GM19324 (cell line): ENCODE measurements at regions not wholly inside any gene's neighbourhood (a gene's known extent, or its start where the extent isn't known, plus 50 kb on each side); places are given as distances from the start of the nearest gene placed in this dataset.
A peak's percentile ranks its signal among the peaks of the same experiment; 100 is the strongest.

Experiments
- ATAC-seq: cut with Tn5 transposase; IDR thresholded peaks from one replicate; pipeline ENCODE4 v1.9.1; 2021; ENCODE audit warnings: mild to moderate bottlenecking, moderate library complexity; ENCODE audit not compliant: unreplicated experiment, low FRiP score

DNA sequence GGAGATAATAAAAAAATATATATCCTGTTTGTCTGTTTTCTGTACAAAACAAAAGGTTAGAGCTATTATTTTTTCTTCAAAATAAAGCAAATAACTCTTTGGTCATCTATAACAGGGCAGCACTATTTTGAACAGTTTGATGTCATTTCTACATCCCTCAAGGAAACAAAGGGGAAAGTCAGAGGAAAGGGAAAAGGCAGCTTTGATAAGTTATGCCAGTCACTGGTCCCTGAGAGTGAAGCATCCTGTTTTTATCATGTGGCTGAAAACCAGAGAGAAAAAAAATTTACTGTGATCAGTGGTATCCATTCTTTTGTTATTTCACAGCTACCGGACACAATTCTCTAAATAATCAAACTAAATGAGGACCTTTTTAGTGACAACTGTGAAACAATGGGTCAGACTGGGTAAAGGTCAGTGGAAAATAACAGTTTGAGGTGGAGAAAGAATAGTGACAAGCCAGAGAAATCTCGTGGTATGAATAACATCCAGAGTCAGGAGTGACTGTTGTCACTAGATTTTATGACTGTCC, 356.0 kb downstream of the HDGFL1 start:
- no peak for ATAC-seq

DNA sequence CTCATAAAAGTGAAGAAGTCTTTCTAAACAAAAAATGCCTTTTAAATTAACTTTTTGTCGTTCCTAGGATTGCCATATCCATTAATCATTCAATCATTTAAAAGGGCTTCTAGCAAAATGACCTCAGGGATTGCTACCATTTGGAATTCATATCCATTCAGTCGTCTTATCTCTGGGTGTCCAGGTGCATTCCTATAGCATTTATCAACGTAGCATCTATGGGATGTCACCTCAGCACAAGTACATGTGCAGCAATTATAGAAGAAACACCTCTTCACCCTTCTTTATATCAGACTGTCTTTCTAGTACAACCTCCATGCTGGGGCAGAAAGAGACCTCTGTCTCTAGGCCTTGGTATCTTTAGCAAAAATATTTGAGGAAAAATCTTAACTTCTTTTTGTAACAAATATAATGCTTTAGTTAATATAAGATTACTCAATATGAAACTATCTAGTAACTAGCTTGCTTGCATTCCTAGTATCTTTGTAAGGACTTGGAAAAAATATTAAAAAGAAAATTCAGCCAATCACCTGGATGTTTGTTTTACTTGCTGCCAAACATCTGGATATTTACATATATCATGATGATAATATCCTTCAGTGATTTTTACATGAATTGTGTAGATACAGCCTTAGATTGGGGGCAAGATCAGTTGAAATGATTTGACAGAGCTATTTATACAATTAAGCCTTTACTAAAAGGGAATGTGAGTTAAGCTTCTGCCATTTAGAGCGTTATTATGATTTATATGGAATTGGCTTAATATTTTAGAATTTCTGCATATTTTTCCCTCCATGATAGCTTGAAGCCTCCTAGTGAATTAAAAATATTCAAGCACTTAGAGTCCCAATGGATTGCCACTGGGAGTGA, 356.8 kb downstream of the HDGFL1 start:
- no peak for ATAC-seq

DNA sequence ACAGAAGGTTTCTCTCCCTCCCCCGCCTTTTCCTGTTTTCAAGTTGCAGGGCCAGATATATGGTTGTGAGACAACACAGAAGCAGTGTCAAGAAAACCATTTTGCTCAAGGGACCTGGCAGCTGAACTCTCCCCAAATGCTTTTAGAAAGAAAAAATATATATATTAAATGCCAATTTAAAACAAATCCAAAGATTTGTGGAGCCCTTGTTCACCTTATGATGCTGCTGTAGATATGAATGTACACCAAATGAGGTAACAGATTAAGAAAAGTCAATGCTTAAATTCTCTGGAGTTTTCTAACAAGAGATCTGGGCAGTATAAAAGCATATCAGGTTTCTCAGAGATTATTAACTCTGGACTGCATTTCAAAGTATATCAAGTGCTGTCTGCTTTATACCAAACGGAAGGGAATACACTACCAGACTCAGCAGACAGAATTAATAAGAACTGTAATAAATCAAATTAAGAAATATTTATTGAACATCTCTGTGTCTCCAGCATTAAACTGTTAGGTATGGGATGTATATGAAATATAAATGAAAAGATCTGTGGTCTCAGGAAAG, 357.5 kb downstream of the HDGFL1 start:
- no peak for ATAC-seq

DNA sequence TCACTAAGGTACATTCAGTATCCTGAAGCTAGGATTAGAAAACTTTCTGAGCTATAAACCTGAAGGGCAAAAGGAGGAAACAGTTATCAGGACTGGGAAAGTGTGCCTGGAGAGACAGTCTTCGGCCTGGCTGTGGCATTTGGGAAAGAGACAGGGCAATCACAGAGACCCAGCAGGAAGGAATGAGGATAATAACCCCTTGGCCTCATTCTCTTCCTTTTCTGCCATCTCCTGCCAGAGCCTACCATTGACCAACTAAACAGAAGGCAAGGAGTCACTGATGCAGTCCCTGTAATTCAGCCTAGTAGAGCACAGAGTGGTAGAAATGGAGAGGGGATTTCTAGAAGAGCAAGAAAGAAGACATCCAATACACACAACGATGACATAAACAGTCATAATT, 359.4 kb downstream of the HDGFL1 start:
- no peak for ATAC-seq

DNA sequence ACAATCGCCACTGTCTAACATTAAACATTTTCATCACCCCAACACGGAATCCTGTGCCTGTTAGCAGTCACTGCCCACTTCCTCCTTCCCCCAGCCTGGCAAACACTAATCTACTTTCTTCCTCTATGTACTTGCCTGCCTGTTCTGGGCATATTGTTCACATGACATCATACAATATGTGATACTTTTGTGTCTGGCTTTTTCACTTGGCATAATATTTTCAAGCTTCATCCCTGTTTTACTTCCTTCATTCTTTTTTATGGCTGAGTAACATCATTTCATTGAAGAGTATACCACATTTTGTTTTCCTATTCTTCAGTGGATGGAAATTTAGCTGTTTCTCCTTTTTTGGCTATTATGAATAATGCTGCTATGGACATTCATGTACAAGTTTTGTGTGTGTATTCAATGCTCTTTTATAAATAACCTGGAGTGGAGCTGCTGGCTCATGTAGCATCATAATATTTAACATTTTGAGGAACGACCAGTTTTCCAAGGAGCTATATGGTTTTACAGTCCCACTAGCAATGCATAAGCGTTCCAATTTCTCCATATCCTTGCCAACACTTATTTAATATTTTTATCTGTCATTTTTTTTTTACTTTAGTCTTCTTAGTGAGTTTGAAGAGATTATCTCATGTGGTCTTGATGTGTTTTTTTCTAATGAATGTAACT, 360.1 kb downstream of the HDGFL1 start:
- no peak for ATAC-seq

DNA sequence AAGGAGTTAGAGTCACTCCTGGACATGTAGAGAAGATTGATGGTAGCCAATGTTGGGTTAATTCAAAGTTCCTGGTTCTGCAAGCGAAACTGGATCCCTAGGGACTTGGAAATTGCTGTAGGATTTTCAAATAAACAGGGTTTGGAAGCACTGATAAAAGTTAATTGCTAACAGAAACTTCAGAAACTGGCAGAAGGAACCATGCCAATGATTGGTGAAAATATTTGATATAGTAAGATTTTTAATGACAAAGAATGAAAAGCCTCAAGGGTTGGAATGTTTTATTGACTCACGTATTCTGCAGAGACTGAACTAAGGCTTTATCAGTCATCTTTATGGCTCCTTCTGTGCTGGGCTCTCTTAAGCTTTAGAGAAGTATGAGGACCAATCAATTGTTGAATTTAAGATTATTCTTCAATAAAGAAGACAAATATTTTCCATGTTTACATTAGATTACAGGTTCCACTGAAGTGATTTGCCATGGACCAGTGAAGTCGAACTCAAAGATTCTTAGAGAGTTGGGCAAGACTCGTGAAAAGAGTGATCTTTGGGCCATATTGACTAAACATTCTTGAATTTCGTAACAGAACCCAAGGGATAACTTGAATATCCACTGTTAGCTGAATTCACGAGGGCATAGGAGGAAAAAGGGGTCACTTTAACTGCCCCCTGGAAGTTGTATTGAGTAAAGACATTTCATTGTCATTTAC, 371.4 kb downstream of the HDGFL1 start:
- no peak for ATAC-seq

DNA sequence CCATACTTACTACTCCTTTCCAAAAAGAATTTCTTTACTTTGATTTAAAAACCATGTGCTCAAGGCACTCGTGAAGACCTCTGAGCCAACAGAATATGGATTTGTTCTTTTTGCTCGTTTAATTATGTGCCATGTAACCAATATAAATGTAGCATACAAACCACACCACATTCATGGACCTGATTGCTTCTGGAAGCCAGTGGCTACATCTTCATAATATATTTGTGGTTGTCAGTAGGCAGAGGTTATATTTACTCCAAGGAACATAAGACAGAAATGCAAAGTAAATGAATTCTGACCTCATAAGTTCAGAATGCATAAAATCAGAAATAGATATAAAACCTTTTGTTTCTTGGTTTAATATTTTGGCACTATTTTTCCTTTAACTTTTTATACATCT, 373.0 kb downstream of the HDGFL1 start:
- no peak for ATAC-seq

DNA sequence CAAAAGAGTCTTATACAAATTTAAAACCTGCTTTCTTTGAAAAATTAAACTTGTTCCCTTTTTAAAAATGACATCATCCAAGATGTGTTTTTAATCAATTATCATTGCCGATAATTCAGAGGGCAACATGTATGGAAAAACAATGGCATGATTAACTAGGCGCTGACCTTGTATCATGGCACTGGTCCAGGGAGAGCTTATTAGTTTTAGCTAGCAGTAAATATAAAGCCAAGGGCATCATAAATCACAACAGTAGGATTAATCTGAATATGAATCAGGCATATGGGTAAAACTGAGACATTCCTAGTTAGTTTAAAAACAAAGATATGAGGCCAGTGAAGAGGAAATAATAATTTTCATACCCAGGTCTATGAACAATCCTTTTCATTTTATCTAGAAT, 374.0 kb downstream of the HDGFL1 start:
- no peak for ATAC-seq

DNA sequence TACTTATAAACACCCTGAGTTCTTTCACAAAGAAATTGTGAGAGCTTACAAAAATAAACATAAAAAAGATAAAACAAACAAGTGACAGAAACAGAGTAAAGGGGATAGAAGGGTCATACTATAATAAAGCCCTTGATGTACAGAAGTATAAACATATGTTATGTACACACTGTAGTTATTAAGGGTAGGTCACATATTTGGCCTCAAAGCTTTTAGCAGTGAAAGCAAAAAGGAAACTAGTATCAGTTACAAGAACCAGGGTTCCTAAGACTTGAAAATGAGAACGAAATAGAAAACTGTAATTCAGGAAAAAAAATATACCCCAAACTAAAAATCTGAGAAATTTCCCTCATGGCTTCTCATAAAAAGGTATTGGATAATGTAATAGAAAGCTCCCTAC, 380.6 kb downstream of the HDGFL1 start:
- no peak for ATAC-seq

DNA sequence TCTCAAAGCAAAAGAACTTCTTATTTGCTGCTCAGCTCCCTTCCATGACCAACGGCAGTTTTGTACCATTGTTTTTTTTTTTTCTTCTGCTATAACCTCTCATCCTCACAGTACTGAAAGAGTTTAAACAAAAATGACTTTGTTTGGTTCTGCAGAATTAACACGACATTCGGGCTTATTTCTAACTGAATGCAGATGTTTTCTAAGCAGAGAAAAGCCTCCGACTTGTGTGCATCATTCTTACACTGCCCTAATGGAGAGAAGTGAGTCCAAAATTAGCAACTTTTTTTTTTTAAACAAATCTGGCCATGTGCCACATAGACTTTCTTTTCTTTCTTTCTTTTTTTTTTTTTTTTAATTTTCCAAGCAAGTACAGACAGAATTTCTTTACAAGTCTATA, 382.7 kb downstream of the HDGFL1 start:
- ATAC-seq = no peak

DNA sequence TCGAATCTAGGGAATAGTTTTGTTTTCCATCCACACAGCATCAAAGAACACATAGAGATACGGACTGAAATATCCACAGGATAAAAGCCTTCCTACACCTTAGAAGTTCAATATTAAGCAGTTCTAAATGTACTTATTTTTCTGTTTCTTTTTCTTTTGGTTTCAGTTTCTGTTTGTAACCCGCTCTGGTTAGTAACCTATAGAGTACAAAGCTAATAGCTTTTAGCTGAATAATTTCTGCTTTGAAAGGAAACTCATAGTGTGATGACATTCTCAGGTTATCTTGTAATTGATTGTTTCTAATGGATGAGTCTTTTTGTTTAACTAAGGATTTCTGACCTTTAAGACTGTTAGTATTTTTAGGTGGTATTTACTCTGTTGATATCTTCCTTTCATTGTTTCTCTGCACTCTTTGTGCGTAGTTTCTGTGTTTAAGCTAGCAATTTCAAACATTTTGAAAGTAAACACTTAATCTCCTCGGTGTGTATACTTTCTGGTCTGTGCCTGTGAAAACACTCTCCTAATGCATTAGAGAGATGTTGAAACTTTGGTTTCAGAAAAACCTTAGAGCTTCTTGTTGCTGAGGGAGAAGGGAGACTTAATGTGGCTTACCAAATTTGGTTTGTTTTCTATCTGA, 385.5 kb downstream of the HDGFL1 start:
- no peak for ATAC-seq

DNA sequence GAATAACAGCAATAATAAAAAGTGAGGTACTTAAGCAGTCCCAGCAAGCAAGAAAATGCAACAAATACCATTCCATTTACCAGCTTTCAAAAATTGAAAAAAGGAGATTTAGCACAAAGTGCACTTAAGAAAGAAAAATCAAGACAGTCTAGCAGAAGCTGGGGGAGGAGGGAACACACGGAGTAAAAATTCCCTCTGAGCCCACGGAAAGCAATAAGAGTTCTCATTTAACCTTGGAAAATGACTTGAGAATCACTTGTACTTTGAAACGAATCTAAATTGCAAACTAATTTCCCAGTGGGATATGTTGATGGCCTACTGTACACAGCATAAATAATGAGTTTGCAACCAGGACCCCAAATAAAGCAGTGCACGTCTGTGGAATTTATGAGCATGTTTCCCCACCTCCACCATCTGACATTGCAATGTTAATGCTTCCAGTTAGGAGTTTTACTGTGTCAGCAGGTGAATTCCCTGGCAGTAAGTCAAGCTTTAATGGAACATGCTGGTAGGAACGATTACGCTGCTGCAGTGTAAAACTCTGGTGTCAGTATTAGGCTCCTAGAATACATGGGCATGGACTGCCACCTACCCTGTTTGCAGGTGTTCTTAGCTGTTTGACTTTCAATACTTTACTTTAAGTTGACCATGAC, 386.8 kb downstream of the HDGFL1 start:
- no peak for ATAC-seq

DNA sequence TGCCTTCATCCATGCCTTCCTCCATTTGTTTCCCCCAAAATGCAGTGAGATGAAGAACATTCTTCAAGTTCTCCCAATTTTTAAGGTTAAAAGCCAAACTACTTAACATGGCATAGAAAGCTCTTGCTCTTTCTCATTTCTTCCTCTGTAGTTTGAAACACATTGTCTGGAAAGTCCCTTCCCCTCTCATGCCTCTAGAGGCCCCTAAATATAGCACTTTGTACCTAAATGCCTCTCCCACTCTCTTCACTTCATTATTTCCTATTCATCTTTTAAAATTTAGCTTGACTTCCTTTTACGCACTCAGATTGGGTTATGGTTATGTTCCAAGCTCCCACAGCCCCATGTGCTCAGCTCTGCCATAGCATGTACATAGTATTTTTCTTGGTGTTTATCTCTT, 389.3 kb downstream of the HDGFL1 start:
- peak; percentile 37 for ATAC-seq

DNA sequence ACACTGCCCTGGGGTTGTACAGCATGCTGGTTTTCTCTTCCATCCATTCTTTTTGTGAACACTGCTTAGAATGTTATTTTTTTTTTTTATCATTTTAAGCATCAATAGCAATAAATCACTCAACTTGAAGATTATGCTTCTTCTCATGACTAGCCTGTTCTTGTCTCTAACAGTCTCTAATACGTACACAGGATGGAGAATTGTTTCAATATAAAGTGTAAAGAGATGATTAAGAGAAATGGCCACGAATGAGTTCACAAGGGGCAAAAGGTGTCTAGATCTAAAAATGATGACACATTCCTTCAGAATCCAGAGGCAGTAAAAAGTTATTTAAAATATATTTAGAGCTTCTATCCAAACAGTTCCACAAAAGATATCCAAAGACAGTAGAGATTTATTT, 390.2 kb downstream of the HDGFL1 start:
- no peak for ATAC-seq

DNA sequence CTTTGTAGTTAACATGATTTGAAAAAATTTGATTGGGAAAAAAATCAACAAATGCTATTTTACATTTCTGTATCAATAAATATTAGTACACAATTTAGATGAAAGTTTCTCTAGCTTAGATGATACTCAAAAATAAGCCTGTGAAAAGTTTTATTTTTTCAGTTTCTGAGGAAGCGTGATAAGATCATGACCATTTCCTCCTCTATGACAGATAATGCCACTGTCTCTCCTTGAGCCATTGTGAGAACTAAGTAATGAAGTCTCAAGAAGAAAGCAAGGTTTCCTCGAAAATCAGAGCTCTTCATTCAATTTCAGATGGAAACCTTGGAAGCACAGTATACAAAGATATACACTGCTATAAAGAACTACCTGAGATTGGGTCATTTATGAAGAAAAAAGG, 395.0 kb downstream of the HDGFL1 start:
- no peak for ATAC-seq

DNA sequence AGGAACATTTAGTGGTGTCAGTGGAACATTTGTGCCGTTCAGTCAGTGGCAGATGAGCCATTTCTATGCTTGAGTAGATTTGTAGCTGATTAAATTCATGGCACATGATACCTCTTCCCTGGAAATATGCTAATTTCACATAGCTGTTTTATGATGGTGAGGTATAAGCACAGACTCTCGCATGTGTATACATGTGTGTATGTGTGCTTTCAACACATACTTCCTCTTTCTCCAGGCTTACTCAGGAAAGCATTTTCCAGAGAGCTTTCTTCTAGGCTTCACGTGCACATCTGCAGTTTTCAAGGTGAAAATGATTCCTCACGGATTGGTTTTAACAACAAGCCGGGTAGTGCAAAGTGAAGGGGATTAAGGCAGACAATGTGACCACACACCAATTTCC, 396.5 kb downstream of the HDGFL1 start:
- no peak for ATAC-seq

DNA sequence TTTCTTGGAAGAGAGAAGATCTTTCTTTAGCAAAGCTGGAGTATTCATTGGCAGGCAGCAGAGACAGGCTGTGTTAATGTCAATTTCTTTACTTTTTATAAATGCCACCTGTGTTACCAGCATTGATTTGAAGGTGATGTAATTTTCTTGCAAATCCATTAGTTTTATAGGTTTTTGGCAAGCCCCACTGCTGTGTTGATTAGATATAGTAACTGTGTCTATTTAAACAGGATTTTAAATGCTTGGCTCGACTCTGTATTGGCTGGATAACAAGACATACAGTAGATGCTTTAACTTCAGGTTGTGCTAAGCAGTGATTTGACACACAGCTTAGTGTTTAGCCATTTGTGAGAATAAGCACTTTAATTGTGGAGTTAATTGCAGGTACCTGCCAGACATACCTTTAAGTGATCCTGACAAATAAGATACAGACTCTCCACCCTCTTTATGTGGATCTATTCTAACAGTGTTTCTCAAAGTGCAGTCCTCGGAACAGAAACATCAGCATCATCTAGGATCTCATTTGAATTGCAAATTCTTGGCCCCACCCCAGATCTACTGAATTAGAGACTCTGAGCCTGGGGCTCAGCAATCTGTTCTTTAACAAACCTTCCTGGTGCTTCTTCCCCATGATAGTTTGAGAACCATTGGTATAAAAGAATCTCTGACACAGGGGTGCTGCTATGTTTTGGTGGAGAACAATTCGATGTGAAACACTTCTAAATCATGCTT, 397.5 kb downstream of the HDGFL1 start:
- ATAC-seq = no peak

DNA sequence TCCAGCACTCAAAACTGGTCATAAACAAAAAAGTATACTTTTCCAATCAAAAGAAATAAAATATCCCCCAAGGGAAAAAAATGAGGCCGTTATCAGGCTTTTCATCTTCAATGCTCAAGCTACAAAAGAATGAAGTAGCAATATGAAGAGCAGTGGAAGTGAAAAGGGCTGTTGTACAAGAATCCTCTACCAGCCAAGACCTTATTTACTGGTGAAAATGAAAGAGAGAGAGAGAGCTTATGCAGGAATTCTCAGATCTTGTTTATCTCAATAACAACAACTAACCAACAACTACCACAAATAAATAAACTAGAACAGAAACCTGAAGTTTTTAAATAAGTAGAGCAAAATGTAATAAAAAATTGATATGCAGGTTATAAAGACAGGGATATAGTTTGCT, 400.6 kb downstream of the HDGFL1 start:
- ATAC-seq = no peak

DNA sequence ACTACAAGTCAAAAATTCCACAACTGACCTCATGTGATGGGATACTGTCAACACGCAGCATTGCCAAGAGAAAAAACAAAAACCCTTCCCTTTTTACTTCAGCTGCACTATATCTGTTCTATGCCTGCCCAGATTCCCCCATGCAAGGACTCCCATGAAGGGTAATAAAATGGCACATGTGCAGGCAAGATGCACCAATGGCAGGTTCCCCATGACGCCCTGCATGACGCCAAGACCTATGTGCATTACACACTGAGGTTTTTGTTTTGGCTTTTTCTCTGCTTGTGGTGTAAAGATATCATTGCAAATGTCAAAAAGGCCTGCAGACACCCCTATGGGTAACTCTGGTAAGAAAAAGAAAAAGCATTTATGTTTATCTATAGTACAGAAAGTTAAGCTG, 403.4 kb downstream of the HDGFL1 start:
- no peak for ATAC-seq
